Liver (tissue), 8 donors: ENCODE measurements at regions not wholly inside any gene's neighbourhood (a gene's known extent, or its start where the extent isn't known, plus 50 kb on each side); places are given as distances from the start of the nearest gene placed in this dataset.

ENCODE experiments used
- DNase-seq: peaks from one replicate; pipeline ENCODE4 v3.0.0-alpha.2; 2017; ENCODE audit warnings: low spot score
- H3K27ac ChIP-seq, 2 donors: one replicate each; pipeline ENCODE4 v1.7.0; 2013; ENCODE audit warnings: inconsistent platforms in 2 of 2, low read length in 2 of 2, control low read depth in 1 of 2, low read depth in 1 of 2, mild to moderate bottlenecking in 1 of 2
- H3K27me3 ChIP-seq, 4 donors: one replicate each; pipeline versions ENCODE4 v1.6.1 to v1.7.0; 2013; ENCODE audit warnings: low read length in 3 of 4, inconsistent platforms in 1 of 4, mild to moderate bottlenecking in 1 of 4, moderate library complexity in 1 of 4; ENCODE audit not compliant: control insufficient read depth in 4 of 4, insufficient read depth in 4 of 4
- H3K36me3 ChIP-seq, 4 donors: one replicate each; pipeline versions ENCODE4 v1.6.1 to v1.7.0; 2013; ENCODE audit warnings: low read length in 3 of 4, mild to moderate bottlenecking in 3 of 4, low read depth in 1 of 4, moderate library complexity in 1 of 4; ENCODE audit not compliant: control insufficient read depth in 4 of 4, insufficient read depth in 3 of 4
- H3K4me1 ChIP-seq, 4 donors: one replicate each; pipeline versions ENCODE4 v1.6.1 to v1.7.0; 2013; ENCODE audit warnings: low read length in 3 of 4, mild to moderate bottlenecking in 3 of 4, moderate library complexity in 1 of 4; ENCODE audit not compliant: control insufficient read depth in 4 of 4, insufficient read depth in 4 of 4
- H3K4me3 ChIP-seq, 3 donors: one replicate each; pipeline versions ENCODE4 v1.6.1 to v1.7.0; 2013; ENCODE audit warnings: low read length in 3 of 3, control low read depth in 1 of 3, low read depth in 1 of 3, mild to moderate bottlenecking in 1 of 3
- H3K9ac ChIP-seq, 2 donors: one replicate each; pipeline ENCODE4 v1.7.0; 2013; ENCODE audit warnings: low read length in 2 of 2, mild to moderate bottlenecking in 2 of 2, moderate library complexity in 2 of 2, control low read depth in 1 of 2, low read depth in 1 of 2
- H3K9me3 ChIP-seq, 4 donors: one replicate each; pipeline versions ENCODE4 v1.6.1 to v1.7.0; 2013; ENCODE audit warnings: low read length in 3 of 4; ENCODE audit not compliant: control insufficient read depth in 4 of 4
- ATF3 ChIP-seq: IDR thresholded peaks from 2 replicates; pipeline ENCODE4 v1.6.1; 2016; ENCODE audit warnings: antibody characterized with exemption
- EGR1 ChIP-seq, 2 donors: IDR thresholded peaks; 2 replicates each; pipeline ENCODE4 v1.6.1; 2016 to 2018; ENCODE audit warnings: antibody characterized with exemption in 2 of 2, low read depth in 2 of 2
- FOXA1 ChIP-seq: IDR thresholded peaks from 2 replicates; pipeline ENCODE4 v1.6.1; 2016; ENCODE audit warnings: antibody characterized with exemption
- GABPA ChIP-seq, 2 donors: IDR thresholded peaks in 1 of 2; conservative IDR thresholded peaks in 1 of 2; 2 replicates each; pipeline ENCODE4 v1.6.1; 2016; ENCODE audit warnings: antibody characterized with exemption in 2 of 2, mild to moderate bottlenecking in 1 of 2, moderate library complexity in 1 of 2
- HNF4A ChIP-seq, 2 donors: conservative IDR thresholded peaks; 2 replicates each; pipeline ENCODE4 v1.6.1; 2016; ENCODE audit warnings: antibody characterized with exemption in 2 of 2, mild to moderate bottlenecking in 2 of 2
- JUND ChIP-seq, 2 donors: IDR thresholded peaks; 2 replicates each; pipeline ENCODE4 v1.6.1; 2016; ENCODE audit warnings: antibody characterized with exemption in 2 of 2
- MAX ChIP-seq: IDR thresholded peaks from 2 replicates; pipeline ENCODE4 v1.6.1; 2016; ENCODE audit warnings: antibody characterized with exemption
- NR2F2 ChIP-seq: IDR thresholded peaks from 2 replicates; pipeline ENCODE4 v1.6.1; 2016; ENCODE audit warnings: antibody characterized with exemption
- RAD21 ChIP-seq, 2 donors: IDR thresholded peaks; 2 replicates each; pipeline ENCODE4 v1.6.1; 2016; ENCODE audit warnings: antibody characterized with exemption in 2 of 2, mild to moderate bottlenecking in 2 of 2
- RXRA ChIP-seq, 2 donors: IDR thresholded peaks; 2 replicates each; pipeline ENCODE4 v1.6.1; 2017 to 2018; ENCODE audit warnings: antibody characterized with exemption in 2 of 2, mild to moderate bottlenecking in 1 of 2
- SP1 ChIP-seq: IDR thresholded peaks from 2 replicates; pipeline ENCODE4 v1.6.1; 2018; ENCODE audit warnings: antibody characterized with exemption, mild to moderate bottlenecking
- TAF1 ChIP-seq: conservative IDR thresholded peaks from 2 replicates; pipeline ENCODE4 v1.6.1; 2016; ENCODE audit warnings: antibody characterized with exemption, mild to moderate bottlenecking
- YY1 ChIP-seq: IDR thresholded peaks from 2 replicates; pipeline ENCODE4 v1.6.1; 2016; ENCODE audit warnings: antibody characterized with exemption, mild to moderate bottlenecking
- WGBS: extraction: QIAGEN DNeasy Blood & Tissue Kit; methylation state at CpG from one replicate; pipeline ENCODE4 v1.1.7; 2013; 5-methylcytosine and 5-hydroxymethylcytosine counted together
- TF ChIP-seq, protein P1 (sequence below): IDR thresholded peaks from 2 replicates; pipeline ENCODE4 v1.6.1; 2016; ENCODE audit warnings: antibody characterized with exemption, mild to moderate bottlenecking
- TF ChIP-seq, protein P2 (sequence below): IDR thresholded peaks from 2 replicates; pipeline ENCODE4 v1.6.1; 2016; ENCODE audit warnings: antibody characterized with exemption
- TF ChIP-seq, protein P3 (sequence below): fragments of 150-350 bp; IDR thresholded peaks from 2 replicates; pipeline ENCODE4 v1.5.1; 2017; ENCODE audit warnings: improper control_type of control experiment, low read depth, low read length; ENCODE audit not compliant: missing input control
- donor health status: healthy.
- donor health status: healthy.
- donor health status: healthy.
- donor health status: healthy.
- donor health status: healthy.

- WGBS, result 97% methylated on average over 2 of the region's 2 CpGs
Observed at GRCh38 chr5:43996221-43996620, 393.0 kb downstream of the FGF10 start.

More at GRCh38 chr5:43996221-43996620, 393.0 kb downstream of the FGF10 start:
- Histone ChIP-seq H3K4me3 (no peak overlapping the region), H3K4me1 (peaks cover 1 to 35% (median 23%) of the 10 kb centered on the region in 4 donors), H3K36me3 (no peaks in the 10 kb centered on the region), H3K27ac (no peak overlapping the region), H3K9ac (no peak overlapping the region), H3K9me3 (no peaks in the 10 kb centered on the region), H3K27me3 (no peaks in the 10 kb centered on the region)
- TF ChIP-seq ATF3, result no peak
- no peak for TF ChIP-seq HNF4A (conservative IDR thresholded peaks at IDR 0.05)
- TF ChIP-seq, protein P1, sequence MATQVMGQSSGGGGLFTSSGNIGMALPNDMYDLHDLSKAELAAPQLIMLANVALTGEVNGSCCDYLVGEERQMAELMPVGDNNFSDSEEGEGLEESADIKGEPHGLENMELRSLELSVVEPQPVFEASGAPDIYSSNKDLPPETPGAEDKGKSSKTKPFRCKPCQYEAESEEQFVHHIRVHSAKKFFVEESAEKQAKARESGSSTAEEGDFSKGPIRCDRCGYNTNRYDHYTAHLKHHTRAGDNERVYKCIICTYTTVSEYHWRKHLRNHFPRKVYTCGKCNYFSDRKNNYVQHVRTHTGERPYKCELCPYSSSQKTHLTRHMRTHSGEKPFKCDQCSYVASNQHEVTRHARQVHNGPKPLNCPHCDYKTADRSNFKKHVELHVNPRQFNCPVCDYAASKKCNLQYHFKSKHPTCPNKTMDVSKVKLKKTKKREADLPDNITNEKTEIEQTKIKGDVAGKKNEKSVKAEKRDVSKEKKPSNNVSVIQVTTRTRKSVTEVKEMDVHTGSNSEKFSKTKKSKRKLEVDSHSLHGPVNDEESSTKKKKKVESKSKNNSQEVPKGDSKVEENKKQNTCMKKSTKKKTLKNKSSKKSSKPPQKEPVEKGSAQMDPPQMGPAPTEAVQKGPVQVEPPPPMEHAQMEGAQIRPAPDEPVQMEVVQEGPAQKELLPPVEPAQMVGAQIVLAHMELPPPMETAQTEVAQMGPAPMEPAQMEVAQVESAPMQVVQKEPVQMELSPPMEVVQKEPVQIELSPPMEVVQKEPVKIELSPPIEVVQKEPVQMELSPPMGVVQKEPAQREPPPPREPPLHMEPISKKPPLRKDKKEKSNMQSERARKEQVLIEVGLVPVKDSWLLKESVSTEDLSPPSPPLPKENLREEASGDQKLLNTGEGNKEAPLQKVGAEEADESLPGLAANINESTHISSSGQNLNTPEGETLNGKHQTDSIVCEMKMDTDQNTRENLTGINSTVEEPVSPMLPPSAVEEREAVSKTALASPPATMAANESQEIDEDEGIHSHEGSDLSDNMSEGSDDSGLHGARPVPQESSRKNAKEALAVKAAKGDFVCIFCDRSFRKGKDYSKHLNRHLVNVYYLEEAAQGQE, result no peak
- TF ChIP-seq NR2F2, result no peak
- TF ChIP-seq YY1, result no peak
- TF ChIP-seq RXRA (IDR thresholded peaks at IDR 0.05), result no peak
- TF ChIP-seq FOXA1, result no peak
- TF ChIP-seq JUND (IDR thresholded peaks at IDR 0.05), result no peak
- TF ChIP-seq TAF1, result no peak
- TF ChIP-seq, protein P2, sequence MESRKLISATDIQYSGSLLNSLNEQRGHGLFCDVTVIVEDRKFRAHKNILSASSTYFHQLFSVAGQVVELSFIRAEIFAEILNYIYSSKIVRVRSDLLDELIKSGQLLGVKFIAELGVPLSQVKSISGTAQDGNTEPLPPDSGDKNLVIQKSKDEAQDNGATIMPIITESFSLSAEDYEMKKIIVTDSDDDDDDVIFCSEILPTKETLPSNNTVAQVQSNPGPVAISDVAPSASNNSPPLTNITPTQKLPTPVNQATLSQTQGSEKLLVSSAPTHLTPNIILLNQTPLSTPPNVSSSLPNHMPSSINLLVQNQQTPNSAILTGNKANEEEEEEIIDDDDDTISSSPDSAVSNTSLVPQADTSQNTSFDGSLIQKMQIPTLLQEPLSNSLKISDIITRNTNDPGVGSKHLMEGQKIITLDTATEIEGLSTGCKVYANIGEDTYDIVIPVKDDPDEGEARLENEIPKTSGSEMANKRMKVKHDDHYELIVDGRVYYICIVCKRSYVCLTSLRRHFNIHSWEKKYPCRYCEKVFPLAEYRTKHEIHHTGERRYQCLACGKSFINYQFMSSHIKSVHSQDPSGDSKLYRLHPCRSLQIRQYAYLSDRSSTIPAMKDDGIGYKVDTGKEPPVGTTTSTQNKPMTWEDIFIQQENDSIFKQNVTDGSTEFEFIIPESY, result no peak
- no peak for TF ChIP-seq EGR1 (IDR thresholded peaks at IDR 0.05; ENCODE audit: low read depth in 2 of 2)
- no peak for TF ChIP-seq GABPA (IDR thresholded peaks at IDR 0.05 in 1 of 2, conservative IDR thresholded peaks at IDR 0.05 in 1 of 2)
- TF ChIP-seq RAD21 (IDR thresholded peaks at IDR 0.05), result no peak
- TF ChIP-seq SP1, result no peak
- no peak for TF ChIP-seq MAX
- TF ChIP-seq, protein P3, sequence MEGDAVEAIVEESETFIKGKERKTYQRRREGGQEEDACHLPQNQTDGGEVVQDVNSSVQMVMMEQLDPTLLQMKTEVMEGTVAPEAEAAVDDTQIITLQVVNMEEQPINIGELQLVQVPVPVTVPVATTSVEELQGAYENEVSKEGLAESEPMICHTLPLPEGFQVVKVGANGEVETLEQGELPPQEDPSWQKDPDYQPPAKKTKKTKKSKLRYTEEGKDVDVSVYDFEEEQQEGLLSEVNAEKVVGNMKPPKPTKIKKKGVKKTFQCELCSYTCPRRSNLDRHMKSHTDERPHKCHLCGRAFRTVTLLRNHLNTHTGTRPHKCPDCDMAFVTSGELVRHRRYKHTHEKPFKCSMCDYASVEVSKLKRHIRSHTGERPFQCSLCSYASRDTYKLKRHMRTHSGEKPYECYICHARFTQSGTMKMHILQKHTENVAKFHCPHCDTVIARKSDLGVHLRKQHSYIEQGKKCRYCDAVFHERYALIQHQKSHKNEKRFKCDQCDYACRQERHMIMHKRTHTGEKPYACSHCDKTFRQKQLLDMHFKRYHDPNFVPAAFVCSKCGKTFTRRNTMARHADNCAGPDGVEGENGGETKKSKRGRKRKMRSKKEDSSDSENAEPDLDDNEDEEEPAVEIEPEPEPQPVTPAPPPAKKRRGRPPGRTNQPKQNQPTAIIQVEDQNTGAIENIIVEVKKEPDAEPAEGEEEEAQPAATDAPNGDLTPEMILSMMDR, result no peak
- no peak for DNase-seq
